ENCODE measurements at regions not wholly inside any gene's neighbourhood (a gene's known extent, or its start where the extent isn't known, plus 50 kb on each side); places are given as distances from the start of the nearest gene placed in this dataset.

DNA sequence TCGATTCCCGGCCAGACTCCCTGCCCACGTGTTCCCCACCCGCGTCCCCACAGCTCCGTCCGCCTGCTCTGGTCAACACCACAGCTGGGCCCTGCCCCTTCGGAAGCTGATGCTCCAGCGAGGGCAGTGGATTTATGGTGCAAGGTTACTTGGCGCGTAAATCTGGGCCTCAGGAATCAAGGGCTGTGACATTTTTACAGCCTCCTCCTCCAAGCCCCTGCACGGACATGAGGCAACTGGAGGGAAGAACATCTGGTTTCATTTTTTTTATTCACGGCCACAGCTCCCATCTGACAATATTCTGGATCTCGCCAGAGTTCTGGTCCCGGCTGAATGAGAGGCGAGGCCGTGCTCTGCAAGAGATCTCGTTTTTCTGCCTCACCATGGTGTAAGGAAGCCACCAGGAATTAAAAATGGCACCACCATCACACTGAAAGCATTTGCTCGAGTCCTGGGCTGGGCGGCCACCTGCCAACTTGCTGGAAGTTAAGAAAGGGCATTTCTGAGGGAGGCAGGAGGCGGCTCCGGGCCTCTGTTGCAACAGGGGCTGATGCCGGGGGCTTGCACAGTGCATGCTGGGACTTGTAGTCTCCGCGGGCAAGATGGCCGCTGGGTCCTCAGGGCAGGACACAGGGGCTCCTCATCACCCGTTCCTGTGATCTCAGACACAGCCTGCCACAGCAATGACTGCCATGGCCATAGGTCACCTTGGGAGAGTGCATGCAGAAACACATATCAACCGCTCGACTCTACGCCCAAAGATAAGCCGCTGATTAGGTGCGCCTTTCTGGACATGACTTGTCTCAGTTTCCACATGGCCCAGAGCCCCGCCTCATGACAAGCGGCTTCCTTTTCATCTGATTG is 148.5 kb downstream of the LY86 start (continued):
- TF ChIP-seq, protein P1, sequence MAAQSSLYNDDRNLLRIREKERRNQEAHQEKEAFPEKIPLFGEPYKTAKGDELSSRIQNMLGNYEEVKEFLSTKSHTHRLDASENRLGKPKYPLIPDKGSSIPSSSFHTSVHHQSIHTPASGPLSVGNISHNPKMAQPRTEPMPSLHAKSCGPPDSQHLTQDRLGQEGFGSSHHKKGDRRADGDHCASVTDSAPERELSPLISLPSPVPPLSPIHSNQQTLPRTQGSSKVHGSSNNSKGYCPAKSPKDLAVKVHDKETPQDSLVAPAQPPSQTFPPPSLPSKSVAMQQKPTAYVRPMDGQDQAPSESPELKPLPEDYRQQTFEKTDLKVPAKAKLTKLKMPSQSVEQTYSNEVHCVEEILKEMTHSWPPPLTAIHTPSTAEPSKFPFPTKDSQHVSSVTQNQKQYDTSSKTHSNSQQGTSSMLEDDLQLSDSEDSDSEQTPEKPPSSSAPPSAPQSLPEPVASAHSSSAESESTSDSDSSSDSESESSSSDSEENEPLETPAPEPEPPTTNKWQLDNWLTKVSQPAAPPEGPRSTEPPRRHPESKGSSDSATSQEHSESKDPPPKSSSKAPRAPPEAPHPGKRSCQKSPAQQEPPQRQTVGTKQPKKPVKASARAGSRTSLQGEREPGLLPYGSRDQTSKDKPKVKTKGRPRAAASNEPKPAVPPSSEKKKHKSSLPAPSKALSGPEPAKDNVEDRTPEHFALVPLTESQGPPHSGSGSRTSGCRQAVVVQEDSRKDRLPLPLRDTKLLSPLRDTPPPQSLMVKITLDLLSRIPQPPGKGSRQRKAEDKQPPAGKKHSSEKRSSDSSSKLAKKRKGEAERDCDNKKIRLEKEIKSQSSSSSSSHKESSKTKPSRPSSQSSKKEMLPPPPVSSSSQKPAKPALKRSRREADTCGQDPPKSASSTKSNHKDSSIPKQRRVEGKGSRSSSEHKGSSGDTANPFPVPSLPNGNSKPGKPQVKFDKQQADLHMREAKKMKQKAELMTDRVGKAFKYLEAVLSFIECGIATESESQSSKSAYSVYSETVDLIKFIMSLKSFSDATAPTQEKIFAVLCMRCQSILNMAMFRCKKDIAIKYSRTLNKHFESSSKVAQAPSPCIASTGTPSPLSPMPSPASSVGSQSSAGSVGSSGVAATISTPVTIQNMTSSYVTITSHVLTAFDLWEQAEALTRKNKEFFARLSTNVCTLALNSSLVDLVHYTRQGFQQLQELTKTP (IDR thresholded peaks at IDR 0.05; ENCODE audit: low read depth in 1 of 2, partially characterized antibody in 2 of 2), result peak in 1 of 2 experiments; percentile 84
- TF ChIP-seq KHSRP (IDR thresholded peaks at IDR 0.05) (no peak), TBP (optimal IDR thresholded peaks at IDR 0.05; ENCODE audit: low read depth, low read length) (peak; percentile 62), CREB3L1 (IDR thresholded peaks at IDR 0.05; ENCODE audit: borderline replicate concordance, low read depth) (peak; percentile 80)
- TF ChIP-seq, protein P2, sequence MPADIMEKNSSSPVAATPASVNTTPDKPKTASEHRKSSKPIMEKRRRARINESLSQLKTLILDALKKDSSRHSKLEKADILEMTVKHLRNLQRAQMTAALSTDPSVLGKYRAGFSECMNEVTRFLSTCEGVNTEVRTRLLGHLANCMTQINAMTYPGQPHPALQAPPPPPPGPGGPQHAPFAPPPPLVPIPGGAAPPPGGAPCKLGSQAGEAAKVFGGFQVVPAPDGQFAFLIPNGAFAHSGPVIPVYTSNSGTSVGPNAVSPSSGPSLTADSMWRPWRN (IDR thresholded peaks at IDR 0.05; ENCODE audit: low read depth), result no peak

Data from K562 (cell line).